ENCODE measurements at regions not wholly inside any gene's neighbourhood (a gene's known extent, or its start where the extent isn't known, plus 50 kb on each side); places are given as distances from the start of the nearest gene placed in this dataset.
"Not testable (repeated sequence)": the region's sequence is repeated elsewhere in the genome, so short reads cannot be mapped to it uniquely, and the experiment has no call there.

- no peak for FAIRE-seq
Observed at GRCh38 chr16:13829697-13830299, 90.2 kb upstream of the ERCC4 start.

GRCh38 chr16:13833515-13833914 lies 86.4 kb upstream of the ERCC4 start:
- FAIRE-seq: no peak

GRCh38 chr16:13835387-13835786 lies 84.6 kb upstream of the ERCC4 start:
- no peak for FAIRE-seq

GRCh38 chr16:13835935-13836730 lies 83.8 kb upstream of the ERCC4 start:
- no peak for FAIRE-seq

- no peak for FAIRE-seq
Observed at GRCh38 chr16:13838401-13839190, 81.4 kb upstream of the ERCC4 start.

- FAIRE-seq: no peak
Observed at GRCh38 chr16:13839577-13839976, 80.4 kb upstream of the ERCC4 start.

- no peak for FAIRE-seq
Observed at GRCh38 chr16:13845232-13845631, 74.7 kb upstream of the ERCC4 start.

GRCh38 chr16:13848795-13849194 lies 71.2 kb upstream of the ERCC4 start:
- FAIRE-seq: no peak

- not testable (repeated sequence) for FAIRE-seq
Observed at GRCh38 chr16:13850173-13850572, 69.8 kb upstream of the ERCC4 start.

- no peak for FAIRE-seq
Observed at GRCh38 chr16:13852827-13853226, 67.1 kb upstream of the ERCC4 start.

GRCh38 chr16:13856398-13856797 lies 63.6 kb upstream of the ERCC4 start:
- no peak for FAIRE-seq

GRCh38 chr16:13856811-13857511 lies 63.0 kb upstream of the ERCC4 start:
- FAIRE-seq: no peak

- no peak for FAIRE-seq
Observed at GRCh38 chr16:13858873-13859580, 60.9 kb upstream of the ERCC4 start.

- FAIRE-seq: no peak
Observed at GRCh38 chr16:13863075-13863765, 56.7 kb upstream of the ERCC4 start.

- no peak for FAIRE-seq
Observed at GRCh38 chr16:13864689-13865088, 55.3 kb upstream of the ERCC4 start.

- FAIRE-seq: no peak
Observed at GRCh38 chr16:13866073-13866472, 53.9 kb upstream of the ERCC4 start.
